ENCODE measurements at regions not wholly inside any gene's neighbourhood (a gene's known extent, or its start where the extent isn't known, plus 50 kb on each side); places are given as distances from the start of the nearest gene placed in this dataset.

DNA sequence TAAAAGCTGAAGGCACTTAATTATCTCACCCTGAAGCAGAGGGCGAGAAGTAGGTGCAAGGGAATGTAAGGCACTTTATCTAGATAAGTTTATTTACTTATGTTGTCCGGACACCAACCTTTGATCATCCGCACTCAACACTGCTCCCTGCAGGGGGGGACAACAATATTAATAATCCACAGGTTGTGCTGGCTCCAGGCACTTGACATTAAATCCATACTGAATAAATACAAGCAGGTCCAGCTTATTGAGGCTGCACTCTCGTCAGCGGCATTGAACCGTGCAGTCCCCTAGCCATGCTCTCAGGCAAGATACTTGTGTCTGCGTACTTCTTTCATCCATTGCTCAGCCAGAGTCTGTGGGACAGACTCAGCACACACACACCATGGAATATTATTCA lies 374.5 kb upstream of the NBEA start:
- no peak for TF ChIP-seq CTCF (IDR thresholded peaks at IDR 0.05)

DNA sequence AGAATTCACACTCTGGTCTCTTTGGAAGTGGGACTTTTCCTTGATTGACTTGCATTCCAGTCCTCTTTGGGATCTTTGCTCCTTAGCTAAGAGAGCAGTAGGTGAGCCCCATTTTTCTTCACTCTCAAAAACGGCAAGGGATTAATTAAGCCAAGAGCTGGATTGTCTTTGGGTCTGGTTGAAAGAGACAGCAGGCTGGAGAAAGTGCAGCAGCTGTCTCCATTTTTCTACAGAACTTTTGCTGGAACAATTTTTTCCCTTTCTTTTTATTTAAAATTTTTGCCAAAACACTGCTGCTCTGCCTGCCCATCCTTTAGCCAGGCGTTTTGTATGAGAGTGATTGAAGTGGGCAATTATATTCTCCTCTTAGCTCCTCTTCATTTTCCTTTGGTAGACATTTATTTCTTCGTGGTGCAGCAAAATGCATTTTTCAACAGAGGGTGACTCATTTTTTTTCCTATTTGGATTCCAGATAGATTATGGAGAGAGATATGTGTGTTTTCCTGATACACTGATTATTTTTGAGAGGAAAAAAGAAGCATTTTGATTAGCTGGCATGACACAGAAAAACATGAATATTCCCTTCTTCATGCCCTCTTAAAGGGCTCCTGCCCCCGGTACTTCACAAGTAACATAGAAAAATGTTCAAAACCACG lies 371.2 kb upstream of the NBEA start:
- TF ChIP-seq CTCF (IDR thresholded peaks at IDR 0.05) = no peak

GRCh38 chr13:34571716-34572115 lies 370.4 kb upstream of the NBEA start:
- TF ChIP-seq CTCF (IDR thresholded peaks at IDR 0.05) = no peak

DNA sequence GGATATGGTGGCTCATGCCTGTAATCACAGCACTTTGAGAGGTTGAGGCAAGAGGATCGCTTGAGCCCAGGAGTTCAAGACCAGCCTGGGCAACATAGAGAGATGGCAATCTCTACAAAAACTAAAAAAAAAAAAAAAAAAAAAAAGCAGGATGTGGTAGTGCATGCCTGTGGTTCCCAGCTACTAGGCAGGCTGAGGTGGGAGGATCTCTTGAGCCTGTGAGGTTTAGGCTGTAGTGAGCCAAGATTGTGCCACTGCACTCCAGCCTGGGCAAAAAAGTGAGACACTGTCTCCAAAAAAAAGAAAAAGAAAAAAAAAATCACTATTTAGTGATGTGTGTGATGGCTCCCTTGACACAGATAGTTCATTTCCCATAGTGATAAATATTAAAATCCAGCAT lies 365.0 kb upstream of the NBEA start:
- no peak for TF ChIP-seq CTCF (IDR thresholded peaks at IDR 0.05)

DNA sequence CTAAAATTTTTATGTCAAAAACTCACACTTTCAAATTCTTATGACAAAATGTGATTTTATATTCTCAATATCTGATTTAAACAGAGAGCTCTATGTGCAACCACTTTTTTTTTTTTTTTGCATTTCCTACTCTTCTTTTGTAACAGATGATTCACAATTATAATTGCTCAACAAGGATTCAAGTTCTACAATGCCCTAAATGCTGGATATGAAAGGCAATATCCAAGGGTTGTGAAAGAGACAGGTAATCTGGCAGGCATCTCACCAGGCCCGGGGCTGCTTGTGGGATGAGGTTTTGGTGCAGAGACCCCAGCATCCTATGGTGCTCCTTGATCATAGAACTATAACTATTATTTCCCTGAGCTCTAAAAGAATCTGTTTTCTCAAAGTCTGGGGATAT lies 363.6 kb upstream of the NBEA start:
- no peak for TF ChIP-seq CTCF (IDR thresholded peaks at IDR 0.05)

- TF ChIP-seq CTCF (IDR thresholded peaks at IDR 0.05) = no peak
These were observed 363.2 kb upstream of the NBEA start for GRCh38 chr13:34578917-34579316.

DNA sequence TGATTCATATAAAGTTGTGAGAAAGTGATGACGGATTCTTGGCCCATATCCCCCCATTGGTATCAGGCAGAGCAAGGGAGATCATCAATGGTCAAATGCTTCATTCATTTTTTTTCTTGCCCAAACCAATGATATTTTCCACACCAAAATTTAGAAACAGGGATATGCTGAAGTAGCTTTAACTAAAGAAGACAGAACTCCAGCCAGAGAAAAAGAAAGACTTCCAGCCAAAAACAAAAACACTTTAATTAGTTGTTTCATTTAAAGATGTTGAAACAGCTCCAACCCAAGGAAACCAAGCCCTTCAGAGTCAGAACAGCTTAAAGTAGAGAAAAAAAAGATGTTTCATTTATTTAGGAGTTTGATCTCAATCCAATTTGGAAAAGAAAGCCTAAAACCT lies 358.9 kb upstream of the NBEA start:
- no peak for TF ChIP-seq CTCF (IDR thresholded peaks at IDR 0.05)

- TF ChIP-seq CTCF (IDR thresholded peaks at IDR 0.05) = no peak
These were observed 354.5 kb upstream of the NBEA start for GRCh38 chr13:34587576-34587975.
